ENCODE measurements at regions not wholly inside any gene's neighbourhood (a gene's known extent, or its start where the extent isn't known, plus 50 kb on each side); places are given as distances from the start of the nearest gene placed in this dataset.

GRCh38 chr1:235012436-235013210 is 116.0 kb downstream of the TOMM20 start (continued):
- no peak for TF ChIP-seq ZNF609 (CRISPR knock-in tag; IDR thresholded peaks at IDR 0.05; ENCODE audit: borderline replicate concordance)
- TF ChIP-seq HMG20B (CRISPR knock-in tag; conservative IDR thresholded peaks at IDR 0.05) = no peak
- TF ChIP-seq KDM3A (CRISPR knock-in tag; IDR thresholded peaks at IDR 0.05; ENCODE audit: low read depth) = no peak
- TF ChIP-seq, protein P1, sequence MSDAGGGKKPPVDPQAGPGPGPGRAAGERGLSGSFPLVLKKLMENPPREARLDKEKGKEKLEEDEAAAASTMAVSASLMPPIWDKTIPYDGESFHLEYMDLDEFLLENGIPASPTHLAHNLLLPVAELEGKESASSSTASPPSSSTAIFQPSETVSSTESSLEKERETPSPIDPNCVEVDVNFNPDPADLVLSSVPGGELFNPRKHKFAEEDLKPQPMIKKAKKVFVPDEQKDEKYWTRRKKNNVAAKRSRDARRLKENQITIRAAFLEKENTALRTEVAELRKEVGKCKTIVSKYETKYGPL (CRISPR knock-in tag; IDR thresholded peaks at IDR 0.05) = no peak
- TF ChIP-seq, protein P2, sequence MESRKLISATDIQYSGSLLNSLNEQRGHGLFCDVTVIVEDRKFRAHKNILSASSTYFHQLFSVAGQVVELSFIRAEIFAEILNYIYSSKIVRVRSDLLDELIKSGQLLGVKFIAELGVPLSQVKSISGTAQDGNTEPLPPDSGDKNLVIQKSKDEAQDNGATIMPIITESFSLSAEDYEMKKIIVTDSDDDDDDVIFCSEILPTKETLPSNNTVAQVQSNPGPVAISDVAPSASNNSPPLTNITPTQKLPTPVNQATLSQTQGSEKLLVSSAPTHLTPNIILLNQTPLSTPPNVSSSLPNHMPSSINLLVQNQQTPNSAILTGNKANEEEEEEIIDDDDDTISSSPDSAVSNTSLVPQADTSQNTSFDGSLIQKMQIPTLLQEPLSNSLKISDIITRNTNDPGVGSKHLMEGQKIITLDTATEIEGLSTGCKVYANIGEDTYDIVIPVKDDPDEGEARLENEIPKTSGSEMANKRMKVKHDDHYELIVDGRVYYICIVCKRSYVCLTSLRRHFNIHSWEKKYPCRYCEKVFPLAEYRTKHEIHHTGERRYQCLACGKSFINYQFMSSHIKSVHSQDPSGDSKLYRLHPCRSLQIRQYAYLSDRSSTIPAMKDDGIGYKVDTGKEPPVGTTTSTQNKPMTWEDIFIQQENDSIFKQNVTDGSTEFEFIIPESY (CRISPR knock-in tag; IDR thresholded peaks at IDR 0.05) = no peak
- TF ChIP-seq ZFY (CRISPR knock-in tag; IDR thresholded peaks at IDR 0.05) = 0 out of 2 replicates have a peak, but pooled peaks have one; percentile 28
- no peak for TF ChIP-seq ZKSCAN1 (IDR thresholded peaks at IDR 0.05; ENCODE audit: low read length)
- no peak for TF ChIP-seq ZNF431 (CRISPR knock-in tag; IDR thresholded peaks at IDR 0.05; ENCODE audit: borderline replicate concordance, low read depth)
- TF ChIP-seq ZNF75D (CRISPR knock-in tag; IDR thresholded peaks at IDR 0.05; ENCODE audit: borderline replicate concordance) = no peak
- TF ChIP-seq RXRB (CRISPR knock-in tag; IDR thresholded peaks at IDR 0.05; ENCODE audit: borderline replicate concordance) = no peak
- TF ChIP-seq, protein P3, sequence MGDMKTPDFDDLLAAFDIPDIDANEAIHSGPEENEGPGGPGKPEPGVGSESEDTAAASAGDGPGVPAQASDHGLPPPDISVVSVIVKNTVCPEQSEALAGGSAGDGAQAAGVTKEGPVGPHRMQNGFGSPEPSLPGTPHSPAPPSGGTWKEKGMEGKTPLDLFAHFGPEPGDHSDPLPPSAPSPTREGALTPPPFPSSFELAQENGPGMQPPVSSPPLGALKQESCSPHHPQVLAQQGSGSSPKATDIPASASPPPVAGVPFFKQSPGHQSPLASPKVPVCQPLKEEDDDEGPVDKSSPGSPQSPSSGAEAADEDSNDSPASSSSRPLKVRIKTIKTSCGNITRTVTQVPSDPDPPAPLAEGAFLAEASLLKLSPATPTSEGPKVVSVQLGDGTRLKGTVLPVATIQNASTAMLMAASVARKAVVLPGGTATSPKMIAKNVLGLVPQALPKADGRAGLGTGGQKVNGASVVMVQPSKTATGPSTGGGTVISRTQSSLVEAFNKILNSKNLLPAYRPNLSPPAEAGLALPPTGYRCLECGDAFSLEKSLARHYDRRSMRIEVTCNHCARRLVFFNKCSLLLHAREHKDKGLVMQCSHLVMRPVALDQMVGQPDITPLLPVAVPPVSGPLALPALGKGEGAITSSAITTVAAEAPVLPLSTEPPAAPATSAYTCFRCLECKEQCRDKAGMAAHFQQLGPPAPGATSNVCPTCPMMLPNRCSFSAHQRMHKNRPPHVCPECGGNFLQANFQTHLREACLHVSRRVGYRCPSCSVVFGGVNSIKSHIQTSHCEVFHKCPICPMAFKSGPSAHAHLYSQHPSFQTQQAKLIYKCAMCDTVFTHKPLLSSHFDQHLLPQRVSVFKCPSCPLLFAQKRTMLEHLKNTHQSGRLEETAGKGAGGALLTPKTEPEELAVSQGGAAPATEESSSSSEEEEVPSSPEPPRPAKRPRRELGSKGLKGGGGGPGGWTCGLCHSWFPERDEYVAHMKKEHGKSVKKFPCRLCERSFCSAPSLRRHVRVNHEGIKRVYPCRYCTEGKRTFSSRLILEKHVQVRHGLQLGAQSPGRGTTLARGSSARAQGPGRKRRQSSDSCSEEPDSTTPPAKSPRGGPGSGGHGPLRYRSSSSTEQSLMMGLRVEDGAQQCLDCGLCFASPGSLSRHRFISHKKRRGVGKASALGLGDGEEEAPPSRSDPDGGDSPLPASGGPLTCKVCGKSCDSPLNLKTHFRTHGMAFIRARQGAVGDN (CRISPR knock-in tag; IDR thresholded peaks at IDR 0.05) = peak; percentile 40
- 0 out of 2 replicates have a peak, but pooled peaks have one; percentile 16 for TF ChIP-seq ZNF605 (CRISPR knock-in tag; IDR thresholded peaks at IDR 0.05)
